HT-29 (cell line): ENCODE measurements at regions not wholly inside any gene's neighbourhood (a gene's known extent, or its start where the extent isn't known, plus 50 kb on each side); places are given as distances from the start of the nearest gene placed in this dataset.
"Not testable (repeated sequence)": the region's sequence is repeated elsewhere in the genome, so short reads cannot be mapped to it uniquely, and the experiment has no call there.

Experiments
- DNase-seq: peaks from one replicate; pipeline ENCODE4 v3.0.0-alpha.2; 2015; ENCODE audit warnings: low spot score

GRCh38 chr3:24684506-24685023, 189.9 kb upstream of the THRB start:
- no peak for DNase-seq

GRCh38 chr3:24686808-24687207, 192.2 kb upstream of the THRB start:
- no peak for DNase-seq

DNA sequence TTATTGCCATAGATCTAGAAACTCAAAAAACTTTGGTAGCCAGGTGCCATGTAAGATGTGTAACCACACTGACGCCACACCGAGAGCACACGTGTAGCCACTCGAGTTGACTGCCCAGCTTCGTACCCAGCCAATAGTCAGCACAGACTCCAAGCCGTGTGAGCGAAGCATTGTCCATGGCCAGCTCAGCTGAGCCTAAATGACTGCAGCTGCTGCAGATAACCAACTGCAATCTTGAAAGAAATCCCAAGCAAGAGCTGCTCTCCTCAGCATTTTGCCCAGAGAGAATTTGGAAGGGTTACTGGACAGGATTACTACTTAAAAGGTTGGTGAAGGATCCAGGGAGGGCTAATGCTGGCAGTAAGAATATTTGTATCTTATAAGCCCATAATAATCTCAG, 193.0 kb upstream of the THRB start:
- DNase-seq, result no peak

DNA sequence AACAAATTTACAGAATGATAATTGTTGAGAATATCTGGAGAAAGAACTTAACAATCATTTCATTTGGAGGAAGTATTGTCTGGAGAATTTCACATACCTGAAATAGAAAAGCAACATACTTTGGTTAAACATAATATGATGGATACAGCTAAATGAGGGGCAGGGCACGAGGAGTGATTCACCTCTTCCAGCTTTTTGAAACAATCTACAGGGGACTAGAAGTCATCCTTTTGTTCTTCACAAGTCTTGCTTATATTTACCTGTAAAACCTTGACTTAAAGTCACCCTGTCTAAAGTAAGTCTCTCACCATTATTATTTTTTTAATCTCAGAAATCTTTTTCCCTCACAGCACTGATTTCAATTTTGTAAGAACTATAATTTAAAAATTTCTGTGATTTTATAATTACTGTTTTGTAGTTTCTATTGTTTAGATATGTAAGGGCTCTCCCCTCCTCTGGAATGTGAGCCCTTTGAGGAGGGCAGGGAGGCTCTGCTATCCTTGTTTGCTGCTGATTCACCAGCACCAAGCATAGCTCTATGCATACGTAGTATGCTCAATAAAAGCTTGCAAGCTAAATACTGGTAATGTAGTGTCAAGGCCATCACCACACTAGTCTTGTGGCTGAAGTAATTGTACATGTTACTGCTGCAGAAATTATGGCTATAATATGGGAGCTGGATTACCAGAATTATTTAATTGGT, 193.9 kb upstream of the THRB start:
- no peak for DNase-seq

DNA sequence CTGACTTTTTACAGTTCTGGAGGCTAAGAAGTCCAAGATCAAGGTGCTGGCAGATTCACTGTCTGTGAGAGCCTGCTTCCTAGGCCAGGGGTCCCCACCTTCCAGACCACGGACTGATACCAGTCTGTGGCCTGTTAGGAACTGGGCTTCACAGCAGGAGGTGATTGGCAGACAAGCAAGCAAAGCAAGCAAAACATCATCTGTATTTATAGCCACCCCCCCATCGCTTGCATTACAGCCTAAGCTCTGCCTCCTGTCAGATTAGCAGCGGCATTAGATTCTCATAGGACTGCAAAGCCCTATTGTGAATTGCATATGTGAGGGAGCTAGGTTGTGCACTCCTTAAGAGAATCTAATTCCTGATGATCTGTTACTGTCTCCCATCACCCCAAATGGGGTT, 194.7 kb upstream of the THRB start:
- no peak for DNase-seq

GRCh38 chr3:24690777-24691176, 196.1 kb upstream of the THRB start:
- DNase-seq, result no peak

GRCh38 chr3:24699078-24699477, 204.4 kb upstream of the THRB start:
- DNase-seq, result not testable (repeated sequence)

- no peak for DNase-seq
Measured at GRCh38 chr3:24704496-24704895, 209.8 kb upstream of the THRB start.

DNA sequence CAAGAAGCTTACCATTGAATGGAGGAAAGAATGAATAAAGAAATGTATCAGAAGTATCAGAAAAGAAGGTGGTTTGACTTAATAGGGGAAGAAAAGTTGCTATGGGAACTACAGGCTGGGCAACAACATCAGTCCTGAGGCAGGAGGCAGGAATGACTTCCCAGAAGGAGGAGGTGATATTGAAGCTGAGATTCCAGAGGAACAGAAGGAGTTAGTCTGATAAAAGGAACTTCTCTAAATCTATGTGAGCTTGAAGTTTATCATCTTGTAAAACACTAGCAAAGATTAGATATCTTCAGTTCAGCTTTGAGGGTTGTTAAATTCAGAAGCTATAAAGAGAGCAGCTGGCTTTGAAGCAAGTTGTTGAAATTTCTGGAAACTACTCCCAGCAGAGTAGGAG, 213.3 kb upstream of the THRB start:
- DNase-seq, result no peak

DNA sequence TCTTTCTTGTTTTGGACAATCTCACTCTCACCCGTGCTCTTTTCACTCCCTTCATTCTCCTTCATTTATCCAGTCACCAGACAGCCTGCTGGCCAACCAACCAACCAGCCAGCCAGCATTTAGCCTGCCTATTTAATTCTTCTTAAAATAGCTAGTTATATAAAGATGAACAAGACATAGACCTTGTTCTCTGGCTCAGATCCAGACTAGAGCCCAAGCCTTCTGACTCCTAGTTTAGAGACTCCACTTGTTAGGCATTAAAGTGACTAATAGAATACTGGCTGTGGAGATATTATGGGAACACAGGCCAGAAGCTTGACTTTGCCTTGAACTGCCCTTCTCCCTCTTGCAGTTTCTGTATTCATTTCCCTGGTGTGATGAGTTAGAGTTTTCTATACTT, 215.3 kb upstream of the THRB start:
- no peak for DNase-seq

- no peak for DNase-seq
Measured at GRCh38 chr3:24713516-24713915, 218.9 kb upstream of the THRB start.

DNA sequence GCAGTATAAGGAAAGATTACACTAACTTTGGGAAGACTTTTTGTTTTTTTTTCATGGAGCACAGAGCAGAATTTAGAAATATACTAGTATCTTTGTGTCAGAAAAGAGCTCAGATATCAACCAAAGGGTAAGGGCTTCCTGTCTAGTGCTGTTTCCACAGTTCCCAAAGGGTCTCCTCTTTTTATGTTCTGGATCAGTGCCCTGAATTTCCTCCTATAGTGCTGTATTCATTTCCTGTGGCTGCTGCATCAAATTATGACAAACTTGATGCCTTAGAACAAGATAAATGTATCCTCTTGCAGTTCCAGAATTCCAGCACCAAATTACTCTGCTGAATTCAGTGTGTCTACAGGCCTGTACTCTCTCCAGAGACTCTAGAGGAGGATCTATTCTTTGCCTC, 219.8 kb upstream of the THRB start:
- no peak for DNase-seq

- no peak for DNase-seq
Measured at GRCh38 chr3:24715171-24715792, 220.6 kb upstream of the THRB start.

DNA sequence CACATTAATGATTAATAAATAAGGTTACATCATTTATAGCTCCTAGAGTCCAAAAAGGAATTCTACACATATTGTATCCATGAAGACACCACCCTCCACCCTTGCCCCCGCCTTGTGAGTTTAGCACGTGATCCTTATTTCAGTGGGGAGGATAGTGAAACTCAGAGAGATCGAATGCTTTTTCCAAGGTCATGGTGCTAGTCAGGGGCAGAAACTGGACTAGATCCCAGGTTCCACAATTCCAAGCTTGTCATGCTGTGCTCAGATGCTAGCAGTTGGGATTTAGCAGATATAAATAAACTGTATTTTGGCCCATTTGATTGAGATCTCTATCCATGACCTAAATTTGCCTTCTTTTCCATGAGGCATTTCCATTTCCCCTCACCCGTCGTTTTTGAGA, 227.4 kb upstream of the THRB start:
- no peak for DNase-seq

DNA sequence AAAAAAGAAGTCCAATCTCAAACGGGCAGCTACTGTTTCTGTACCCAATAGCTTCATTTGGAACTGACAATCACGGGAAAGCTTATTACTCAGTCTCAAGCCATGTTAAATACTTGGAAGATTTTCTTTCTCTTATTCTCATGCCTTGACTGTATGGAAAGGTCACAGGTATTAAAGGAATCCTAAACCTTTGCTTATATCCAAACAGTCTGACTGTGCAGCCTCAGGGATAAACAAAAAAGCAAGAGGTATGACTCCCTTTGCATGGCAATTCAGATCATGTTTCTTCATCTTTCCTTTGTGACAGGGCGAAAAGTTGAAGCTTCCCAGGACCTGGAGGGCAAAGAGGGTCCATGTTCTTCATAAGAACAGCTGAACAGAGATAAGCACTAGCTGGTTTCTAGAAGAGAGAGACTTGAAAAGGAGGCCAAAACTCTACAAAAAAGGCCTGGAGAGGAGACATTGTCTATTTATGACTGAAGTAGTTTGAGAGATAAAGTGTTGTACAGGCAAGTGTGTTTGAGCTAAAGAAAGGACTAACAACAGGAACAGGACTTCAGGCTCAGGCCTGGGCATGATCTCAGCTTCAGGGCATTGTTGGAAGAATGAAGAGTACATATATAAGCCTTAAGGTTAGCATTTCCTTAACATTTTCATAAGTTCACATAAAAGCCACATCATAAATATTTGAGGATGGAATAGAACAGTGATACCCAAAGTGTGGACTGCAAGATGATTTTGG, 231.0 kb upstream of the THRB start:
- no peak for DNase-seq

- DNase-seq, result no peak
Measured at GRCh38 chr3:24726423-24726822, 231.8 kb upstream of the THRB start.

- no peak for DNase-seq
Measured at GRCh38 chr3:24730173-24730572, 235.5 kb upstream of the THRB start.

GRCh38 chr3:24734019-24734418, 239.4 kb upstream of the THRB start:
- no peak for DNase-seq

DNA sequence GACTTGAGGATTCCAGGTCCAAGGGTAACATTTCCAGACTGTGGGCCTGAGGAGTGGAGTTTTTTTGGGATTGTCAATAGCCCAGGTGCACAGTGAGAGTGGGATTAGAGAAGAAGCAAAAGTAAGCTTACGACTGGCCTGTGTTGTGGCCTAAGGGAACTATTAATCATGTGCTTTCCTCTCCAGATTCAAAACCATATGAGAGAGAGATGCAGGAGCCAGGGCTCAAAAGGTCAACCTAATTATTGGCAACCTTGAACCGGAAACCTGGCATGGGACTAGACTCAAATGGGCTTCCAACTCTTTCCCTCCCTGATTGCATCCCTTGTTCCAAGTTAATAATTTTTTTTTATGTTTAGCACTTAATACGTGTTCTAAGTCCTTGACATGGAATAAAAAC, 242.1 kb upstream of the THRB start:
- no peak for DNase-seq

DNA sequence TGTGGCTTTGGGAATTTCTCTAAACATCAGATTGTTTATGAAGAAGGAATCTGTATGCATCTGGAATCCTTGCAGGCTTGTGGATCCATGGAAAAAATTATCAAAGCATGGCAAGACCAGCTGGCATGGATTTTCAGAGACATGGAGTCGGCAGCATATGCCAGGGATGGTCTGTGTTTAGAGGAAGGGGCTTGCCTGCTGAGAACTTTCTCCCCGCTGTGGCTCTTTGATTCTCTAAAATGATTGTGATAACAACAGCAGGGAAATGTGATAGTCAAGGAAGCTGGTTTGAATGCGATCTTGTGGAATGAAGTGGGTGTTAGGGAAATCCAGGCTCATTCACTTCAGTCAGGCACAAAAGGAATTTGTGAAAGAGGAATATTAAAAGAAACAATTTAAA, 245.7 kb upstream of the THRB start:
- no peak for DNase-seq

DNA sequence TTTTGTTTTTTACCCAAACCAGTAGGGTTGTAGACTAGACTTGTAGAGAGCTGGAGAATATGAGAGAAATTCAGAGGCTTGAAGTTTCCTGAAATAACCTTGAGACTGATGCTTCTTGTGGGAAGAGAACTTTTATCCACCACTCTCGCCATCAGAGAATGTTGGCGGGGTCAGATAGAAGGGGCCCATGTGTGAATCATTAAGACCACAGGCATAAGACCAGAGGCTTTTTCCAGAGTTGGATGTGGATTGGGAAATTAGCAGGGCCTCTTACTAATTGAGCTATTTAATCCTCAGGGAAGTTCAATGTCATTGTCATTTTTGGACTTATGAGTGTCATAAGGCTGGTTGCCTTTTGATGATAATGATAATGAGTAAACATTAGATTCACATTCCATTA, 246.9 kb upstream of the THRB start:
- no peak for DNase-seq

DNA sequence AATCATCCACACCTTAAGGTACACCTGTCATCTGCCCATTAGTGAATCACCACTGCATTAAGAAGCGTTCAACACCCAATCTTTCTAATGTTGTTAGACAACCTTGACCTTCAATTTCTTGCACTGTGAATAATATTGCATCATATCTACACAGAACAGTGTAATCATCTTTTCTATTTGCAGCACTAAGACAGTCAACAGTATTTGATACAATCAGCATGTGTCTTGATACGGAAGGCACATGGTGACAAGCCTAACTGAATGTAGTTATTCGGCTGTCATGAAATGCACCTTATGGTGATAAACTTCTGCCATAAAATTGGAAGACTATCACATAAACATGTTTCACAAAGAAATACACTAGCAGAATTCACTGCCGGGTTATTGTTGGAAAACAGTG, 253.9 kb upstream of the THRB start:
- no peak for DNase-seq

- no peak for DNase-seq
Measured at GRCh38 chr3:24751020-24751419, 256.4 kb upstream of the THRB start.
